ENCODE measurements at regions not wholly inside any gene's neighbourhood (a gene's known extent, or its start where the extent isn't known, plus 50 kb on each side); places are given as distances from the start of the nearest gene placed in this dataset.

DNA sequence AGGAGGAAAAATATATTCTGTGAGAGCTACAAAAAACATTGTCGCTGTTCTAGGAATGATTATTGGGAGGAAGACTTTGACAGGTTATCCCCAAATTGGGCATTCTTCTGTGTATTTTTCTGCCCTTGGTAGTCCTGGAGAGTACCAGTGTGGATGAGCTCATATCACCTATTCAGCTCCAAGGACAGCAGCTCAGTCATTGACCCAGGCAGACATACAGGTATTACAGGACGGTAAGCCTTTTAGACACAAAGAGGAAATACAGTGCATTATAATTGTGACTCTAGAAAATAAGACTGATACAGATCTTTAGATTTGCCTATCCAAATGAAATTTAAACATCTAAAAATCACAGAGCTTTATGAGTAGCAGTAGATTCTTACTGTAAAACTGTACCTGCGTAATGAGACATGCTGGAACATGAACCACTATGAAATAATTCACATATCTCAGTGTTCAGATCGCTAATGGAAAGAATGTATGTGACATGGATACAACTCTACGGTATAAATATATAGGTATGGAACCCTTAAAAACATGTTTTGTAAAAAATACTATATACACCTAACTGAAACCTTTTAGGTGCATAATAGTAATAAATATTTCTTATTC lies 56.0 kb downstream of the PLK2 start:
- intact Hi-C loops (cut with DNase I), result no loop called here
- DNase-seq, result no peak

DNA sequence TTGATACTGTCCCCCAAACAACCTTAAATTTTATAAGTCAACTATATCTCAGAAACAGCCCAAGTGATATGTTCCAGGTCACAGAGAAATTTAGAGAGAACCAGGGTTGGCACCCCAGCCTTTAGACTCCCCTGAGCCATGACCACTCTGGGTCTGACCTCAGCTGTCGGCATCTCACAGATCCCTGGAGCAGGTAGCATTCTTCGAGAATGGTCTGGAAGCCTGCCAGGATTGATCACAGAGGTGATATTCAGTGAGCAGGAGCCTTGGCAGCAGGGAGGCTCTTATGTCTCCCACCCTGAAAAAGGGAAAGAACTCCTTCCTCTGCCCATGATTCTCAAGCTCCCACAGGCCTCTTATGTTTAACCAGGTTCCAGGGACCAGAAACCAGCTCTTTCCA lies 58.2 kb downstream of the PLK2 start:
- DNase-seq, result no peak
- intact Hi-C loops (cut with DNase I), result no loop called here

DNA sequence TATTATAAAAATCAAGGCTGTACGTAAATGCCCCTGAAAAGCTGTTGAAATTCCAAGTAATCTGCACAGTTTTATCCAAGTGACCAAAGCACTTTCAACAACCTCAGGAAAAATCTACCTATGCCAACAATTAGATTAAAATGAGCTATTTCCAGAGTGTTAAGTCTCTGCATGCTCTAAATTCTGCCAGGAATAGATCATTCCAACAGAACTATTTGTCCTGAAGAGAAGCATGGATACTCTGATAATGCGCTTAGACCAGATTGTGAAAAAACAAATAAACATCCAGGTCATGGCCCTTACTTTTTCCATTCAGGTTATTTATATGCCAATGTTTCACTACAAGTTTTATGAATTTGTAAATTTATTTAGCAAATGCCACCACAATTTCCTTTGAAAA lies 59.1 kb downstream of the PLK2 start:
- DNase-seq, result no peak
- intact Hi-C loops (cut with DNase I), result no loop called here

DNA sequence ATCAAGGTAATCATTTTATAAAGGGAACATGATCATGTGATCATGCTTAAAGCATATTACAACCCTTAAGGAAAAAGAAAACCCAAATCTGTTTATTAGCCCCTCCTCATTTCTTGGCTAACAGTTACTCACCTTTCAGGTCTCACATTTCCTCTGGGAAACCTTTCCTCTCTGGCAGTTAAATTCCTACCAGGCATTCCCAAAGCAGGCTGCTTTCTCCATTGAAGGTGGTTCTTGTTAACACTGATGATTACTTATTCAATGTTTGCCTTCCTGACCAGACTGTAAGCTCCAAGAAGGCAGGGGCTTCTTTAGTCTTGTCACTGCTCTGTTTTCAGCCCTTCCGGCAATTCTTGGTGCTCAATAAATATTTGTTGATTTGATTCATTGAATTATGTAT lies 59.9 kb downstream of the PLK2 start:
- DNase-seq, result no peak
- intact Hi-C loops (cut with DNase I), result no loop called here

DNA sequence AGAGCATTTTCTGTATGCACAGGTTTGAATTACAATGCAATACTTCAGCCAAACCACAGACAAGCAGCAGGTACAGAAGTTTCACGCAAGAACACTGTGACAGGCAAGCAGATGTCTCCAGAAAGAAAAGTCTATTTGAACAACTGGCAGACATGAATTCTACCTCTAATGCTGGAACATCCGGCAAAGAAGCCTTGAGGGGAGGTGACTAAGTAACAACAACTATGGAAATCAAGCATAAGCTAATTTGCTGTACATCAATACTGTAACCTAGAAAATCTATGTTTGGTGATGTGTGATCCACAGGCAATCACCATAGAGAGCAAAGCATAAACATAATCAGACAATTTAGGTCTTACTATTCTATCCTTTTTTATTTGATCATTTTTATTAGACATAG lies 65.5 kb downstream of the PLK2 start:
- intact Hi-C loops (cut with DNase I), result no loop called here
- no peak for DNase-seq

DNA sequence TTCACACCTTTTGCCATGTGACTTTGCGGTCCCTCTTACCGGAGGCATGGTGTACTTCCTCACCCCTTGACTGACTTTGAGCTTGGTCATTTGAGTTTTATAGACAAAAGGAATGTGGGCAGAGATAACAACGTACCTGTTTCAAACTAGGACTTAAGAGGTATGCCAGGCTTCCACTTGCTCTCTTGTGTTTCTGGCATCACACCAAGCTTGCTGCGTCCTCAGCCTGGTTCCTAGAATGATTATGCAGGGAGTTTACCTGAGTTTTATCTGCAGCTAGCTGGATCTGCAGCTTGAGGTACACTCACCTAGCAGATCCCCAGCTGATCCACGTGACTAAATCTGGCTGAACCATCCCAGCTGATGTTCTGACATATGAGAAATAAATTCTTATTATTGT lies 66.2 kb downstream of the PLK2 start:
- intact Hi-C loops (cut with DNase I), result no loop called here
- DNase-seq, result no peak

DNA sequence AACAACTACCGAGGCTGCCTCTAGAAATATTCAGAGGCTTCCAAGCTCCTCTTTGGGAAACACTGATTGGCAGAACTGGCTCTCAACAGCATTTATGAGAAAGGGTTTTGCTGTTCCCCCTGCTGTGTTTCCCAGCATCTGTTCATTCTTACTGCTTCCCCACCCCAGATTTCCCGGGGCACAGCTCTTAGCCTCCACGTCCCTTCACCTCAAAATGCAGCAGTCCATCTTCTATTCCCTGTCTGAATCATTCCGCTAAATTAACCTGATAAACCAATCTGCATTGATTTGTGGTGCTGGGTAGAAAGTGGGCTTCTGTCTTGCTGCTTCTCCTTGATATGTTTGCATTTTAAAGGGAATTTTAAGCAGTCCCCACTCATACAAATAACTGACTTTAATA lies 67.4 kb downstream of the PLK2 start:
- intact Hi-C loops (cut with DNase I), result no loop called here

DNA sequence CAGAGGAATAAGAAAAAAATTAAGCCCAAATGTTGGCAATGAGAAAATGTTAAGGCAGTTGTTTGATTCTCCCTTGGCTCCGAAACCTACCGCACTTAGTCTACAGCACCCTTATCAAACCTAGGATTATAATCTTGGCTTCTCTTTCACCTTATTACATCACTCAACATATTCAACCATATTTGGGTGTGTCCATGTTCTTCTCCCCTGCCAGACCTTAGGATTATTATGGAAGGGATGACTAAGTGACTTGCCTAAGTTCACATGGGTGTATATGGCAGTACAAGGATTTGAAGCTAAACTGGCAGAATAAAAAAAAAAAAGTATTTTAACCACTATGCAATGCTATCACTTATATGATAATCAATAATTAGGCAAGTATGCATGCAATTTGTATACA lies 76.4 kb downstream of the PLK2 start:
- intact Hi-C loops (cut with DNase I), result no loop called here

More for the DNA sequence above, 67.4 kb downstream of the PLK2 start:
- no peak for DNase-seq

DNA sequence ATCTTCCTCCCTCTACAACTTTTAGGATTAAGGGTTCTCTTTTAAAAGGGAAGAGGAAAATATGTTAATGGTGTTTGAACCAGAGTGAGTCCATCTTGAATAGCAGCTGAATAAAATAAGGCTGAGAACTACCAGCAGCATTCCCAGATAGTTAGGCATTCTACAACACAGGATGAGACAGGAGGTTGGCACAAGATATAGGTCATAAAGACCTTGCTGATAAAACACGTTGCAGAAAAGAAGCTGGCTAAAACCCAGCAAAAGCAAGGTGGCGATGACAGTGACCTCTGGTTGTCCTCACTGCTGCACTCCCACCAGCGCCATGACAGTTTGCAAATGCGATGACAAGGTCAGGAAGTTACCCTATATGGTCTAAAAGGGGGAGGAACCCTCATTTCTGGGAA lies 77.8 kb downstream of the PLK2 start:
- intact Hi-C loops (cut with DNase I), result no loop called here
- DNase-seq, result no peak

More for the DNA sequence above, 76.4 kb downstream of the PLK2 start:
- no peak for DNase-seq

DNA sequence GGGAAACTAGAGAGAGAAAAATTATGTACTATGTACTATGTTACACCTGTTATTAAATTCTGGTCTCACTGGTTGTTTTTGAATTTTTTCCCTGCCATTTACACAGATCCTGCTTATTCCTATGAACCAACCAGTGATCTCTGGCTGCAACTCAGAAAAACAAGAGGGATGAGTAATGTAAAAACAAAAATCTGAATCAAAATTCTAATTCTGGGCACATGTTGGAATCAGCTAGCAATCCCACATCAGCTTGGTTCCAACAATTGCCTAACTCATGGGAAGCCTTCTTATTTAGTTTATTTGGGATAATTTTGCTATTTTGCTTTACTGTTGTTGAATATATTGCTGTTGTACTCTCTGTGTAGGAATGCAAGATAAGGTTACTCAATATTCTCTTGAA lies 78.3 kb downstream of the PLK2 start:
- no peak for DNase-seq
- intact Hi-C loops (cut with DNase I), result no loop called here

DNA sequence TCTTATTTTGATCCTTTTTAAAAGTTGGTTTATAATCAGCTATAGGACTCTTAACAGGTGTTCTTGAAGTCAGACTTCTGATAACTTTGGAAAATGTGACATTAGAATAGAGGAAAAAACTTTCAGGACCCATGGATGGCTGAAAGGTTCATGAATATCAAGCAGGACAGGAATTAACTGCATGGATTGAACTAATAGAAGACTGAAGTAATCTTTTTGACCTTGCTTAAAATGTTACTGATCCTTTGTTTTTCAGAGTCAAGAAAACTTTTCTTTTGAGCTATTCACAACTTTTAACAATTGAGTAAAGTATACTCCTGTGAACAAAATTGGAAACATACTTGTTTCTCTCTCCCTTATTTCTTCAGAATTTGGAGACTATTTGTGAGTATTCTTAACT lies 79.2 kb downstream of the PLK2 start:
- DNase-seq, result no peak
- intact Hi-C loops (cut with DNase I), result no loop called here

DNA sequence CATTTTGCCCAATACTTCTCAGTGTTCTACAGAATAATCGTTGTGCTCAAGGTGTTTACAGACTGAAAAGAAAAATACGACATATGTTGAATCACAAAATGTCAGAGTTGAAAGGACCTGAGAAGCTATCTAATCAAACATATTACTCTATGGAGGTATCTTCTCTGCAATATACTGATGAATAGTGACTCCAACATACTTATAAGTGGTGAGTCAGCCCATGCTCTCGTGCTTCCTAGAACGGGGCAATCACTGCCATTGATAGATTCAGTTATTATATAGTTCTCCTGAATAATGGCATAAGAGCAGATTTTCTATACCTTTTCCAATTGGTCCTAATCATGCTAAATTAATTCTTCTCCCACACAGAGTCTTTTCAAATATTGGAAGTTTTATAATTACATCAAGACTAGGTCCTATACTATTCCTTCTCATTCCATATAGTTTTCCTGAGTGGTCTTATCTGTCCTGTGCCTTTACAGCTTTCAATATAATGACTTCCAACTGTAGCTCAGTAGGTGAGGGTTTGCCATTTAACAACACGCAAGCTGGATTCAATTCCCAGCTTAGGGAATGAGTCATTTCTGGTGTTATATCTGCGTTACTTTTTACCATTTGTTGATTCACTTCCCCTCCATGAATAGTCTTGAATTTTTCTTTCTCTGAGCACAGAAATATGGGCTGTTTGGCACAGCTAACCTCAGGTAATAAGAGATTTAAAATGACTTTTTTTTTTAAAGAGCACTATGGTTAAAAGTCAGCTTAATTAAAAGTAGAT lies 81.1 kb downstream of the PLK2 start:
- intact Hi-C loops (cut with DNase I), result no loop called here
- DNase-seq, result no peak

DNA sequence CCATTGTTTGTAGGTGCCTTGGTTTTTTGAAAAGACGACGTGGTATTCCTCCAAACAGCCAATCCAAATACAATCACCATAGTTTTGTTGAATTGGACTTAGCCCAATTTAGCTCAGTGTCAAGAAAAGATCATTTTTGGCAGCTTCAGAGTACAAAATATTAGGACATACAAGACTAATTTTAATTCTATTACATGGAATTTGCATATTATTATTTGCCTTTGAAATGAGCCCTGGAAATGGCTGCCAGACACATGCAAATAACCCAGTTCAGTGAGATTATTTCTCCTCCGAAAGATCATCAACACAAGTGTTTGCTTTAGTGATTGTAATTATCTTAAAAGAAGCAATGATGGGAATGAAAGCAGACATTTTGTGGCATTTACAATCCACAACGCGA lies 89.3 kb downstream of the PLK2 start:
- intact Hi-C loops (cut with DNase I), result no loop called here
- DNase-seq, result no peak

DNA sequence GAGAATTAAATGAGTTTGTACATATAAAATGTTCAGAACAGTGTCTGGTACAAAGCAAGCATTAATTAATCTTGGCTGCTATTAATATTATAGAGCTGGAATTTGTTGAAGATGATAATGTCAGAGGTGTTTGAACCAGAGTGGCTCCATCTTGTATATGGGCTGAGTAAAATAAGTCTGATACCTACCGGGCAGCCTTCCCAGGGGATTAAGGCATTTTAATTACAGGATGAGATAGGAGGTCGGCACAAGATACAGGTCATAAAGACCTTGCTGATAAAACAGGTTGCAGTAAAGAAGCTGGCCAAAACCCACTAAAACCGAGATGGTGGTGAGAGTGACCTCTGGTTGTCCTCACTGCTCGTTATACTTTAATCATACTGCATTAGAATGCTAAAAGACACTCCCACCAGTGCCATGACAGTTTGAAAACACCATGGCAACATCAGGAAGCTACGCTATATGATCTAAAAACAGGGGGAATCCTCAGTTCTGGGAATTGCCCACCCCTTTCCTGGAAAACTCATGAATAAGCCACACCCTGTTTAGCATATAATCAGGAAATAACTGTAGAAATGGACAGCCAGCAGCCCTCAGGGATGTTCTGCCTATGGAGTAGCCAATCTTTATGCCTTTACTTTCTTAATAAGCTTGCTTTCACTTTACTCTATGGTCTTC lies 90.2 kb downstream of the PLK2 start:
- intact Hi-C loops (cut with DNase I), result no loop called here

DNA sequence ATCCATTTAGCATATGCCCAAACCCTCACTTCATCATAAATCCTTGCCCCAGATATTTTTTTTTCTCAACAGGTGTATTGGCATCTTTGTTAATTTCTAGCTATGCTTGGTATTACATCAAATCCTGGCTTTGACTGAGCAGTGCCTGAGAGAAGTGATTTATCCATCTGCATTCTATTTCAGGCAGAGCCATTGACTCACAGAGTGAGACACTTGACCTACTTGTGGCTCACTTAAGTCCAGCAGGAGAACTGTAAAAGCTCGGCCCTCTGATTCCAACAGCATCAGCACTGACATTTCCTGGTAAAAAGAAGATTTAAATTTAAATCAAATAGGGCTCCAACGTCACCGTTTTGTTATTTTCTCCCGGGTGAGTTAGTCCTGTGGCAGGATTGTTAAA lies 93.4 kb downstream of the PLK2 start:
- intact Hi-C loops (cut with DNase I), result no loop called here
- DNase-seq, result no peak

More for the DNA sequence above, 90.2 kb downstream of the PLK2 start:
- no peak for DNase-seq

DNA sequence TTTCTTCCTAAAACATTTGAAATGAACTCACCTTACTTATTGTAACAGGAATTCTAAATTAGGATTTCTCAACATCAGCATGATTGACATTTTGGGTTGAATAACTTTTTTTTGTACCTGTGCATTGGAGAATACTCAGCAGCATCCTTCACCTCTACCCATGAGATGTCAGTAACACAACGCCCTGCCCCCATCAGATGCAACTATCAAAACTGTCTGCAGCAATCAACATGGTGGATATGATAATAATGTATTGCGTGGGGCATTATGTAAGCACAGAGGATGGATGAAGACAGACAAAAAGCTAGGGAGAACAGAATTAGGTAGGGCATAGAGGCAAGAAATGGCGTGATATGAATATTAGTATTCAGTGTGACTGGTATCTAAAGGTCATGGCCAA lies 94.1 kb downstream of the PLK2 start:
- DNase-seq, result no peak
- intact Hi-C loops (cut with DNase I), result no loop called here

DNA sequence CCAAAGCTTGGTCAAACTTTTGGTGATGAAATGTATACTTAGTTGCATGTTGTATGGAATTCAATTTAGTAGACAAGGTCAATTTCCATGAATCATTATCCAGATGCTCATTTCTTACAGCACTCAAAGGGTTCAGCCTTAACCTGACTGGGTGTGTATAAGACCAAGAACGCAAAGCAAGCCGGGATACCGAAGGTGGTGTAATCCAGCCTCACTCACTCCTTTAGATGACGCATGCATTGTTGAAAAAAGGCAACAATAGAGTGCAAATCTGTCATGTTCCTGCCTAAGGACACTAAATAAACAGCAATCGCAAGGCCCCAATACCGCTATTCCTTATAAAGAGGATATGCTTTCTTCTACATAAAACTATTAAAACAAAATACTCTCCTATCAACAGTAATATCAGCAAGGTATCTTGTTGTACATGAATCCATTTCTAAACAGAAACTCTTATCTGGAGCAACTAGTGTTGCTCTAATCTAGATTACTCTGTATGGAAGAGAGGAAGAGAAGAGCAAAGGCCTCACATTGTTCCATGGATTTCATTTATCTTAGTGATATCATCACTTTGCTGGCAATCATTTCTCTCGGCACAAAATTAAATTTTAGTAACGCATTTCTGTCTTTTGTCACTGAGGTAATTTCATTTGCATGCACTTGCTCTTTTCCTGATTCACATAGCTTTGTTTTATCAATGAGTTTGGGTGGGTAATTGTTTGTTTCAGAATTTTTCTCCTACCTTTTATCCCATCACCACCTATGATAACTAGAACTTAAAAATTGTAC lies 96.2 kb downstream of the PLK2 start:
- DNase-seq, result no peak
- intact Hi-C loops (cut with DNase I), result no loop called here

DNA sequence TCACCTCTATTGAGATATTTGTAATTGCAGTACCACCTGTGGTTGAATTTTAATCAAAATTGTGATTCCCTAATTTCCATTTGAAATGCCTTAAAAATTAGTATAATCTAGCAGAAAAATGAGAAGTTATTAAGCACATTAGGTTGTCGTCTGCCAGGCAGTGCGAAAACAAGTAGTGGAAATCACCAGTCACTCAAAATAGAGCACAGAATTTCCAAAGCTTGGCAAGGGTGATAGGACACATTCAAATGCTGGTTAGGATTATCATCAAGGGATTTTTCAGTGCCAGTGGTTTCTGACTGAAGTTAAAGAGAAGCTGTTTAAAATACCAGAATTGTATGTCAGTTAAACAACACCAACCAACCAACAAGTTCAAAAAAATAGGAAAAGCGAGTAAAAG lies 97.8 kb downstream of the PLK2 start:
- DNase-seq, result no peak
- intact Hi-C loops (cut with DNase I), result no loop called here

DNA sequence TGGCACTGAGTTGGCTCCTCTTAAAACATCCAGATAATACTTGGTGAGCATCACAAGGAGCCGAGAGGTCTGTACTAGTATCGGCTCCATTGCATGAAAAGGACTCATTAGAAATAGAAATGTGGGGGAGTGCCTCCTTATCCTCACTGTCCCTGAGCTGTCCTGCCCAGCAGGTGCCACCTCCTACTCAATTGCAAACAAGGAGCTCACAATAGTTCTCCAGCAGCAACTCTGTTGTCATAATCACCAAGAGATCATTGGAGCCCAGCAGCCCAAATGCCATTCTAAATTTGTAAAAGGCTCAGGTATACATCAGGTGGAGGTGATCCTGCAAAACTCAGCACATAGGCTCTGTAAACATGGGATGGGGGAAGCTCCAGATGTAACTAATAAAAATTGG lies 99.1 kb downstream of the PLK2 start:
- intact Hi-C loops (cut with DNase I), result no loop called here
- no peak for DNase-seq

DNA sequence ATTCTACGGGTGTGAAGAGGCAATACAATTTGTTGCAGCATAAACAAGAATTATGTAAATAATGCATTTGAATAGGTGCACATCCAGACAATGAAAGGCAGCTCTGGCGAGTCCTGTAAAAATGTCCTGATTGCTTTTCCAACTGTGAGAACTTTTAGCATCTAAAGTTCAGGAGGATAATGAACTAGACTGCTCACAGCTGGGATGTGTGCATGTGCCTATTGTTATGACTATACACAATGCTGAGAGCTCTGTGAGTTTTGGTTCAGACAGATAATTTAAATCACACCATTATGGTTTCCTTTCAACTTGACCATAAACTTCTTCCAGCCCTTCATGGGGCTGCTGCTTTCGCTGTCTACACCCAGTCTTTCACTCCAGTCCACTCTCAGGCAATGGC lies 99.9 kb downstream of the PLK2 start:
- no peak for DNase-seq
- intact Hi-C loops (cut with DNase I), result no loop called here

DNA sequence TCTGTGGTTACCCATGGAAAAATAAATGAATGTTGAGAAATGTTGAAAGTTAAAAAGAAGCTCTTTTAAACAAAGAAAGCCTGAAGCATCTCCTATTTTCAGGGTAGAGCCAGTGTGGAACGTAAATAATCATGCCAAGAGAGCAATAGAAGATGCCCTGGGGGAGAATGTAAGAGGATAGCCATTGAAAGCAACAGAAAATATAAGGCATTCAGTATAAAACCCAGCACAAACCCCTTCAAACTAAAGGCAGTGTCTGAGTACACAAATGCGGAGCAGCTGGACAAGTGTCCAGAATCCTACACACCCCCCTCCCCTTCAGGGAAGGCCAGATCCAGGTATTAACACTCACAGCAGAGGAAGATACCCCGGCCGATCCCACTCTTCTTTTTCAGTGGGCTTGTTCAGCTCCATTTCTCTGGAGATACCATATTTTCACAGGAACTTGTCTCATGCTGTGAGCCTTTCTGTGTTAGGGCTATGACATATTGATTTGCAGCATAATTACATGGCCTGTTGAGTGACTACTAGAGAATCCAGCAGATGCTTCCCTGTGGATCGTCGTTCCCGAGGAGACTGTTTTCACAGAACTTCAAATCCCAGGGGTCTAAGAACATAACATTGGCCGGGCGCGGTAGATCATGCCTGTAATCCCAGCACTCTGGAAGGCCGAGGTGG lies 101.2 kb downstream of the PLK2 start:
- no peak for DNase-seq
- intact Hi-C loops (cut with DNase I), result no loop called here
